ENCODE measurements at regions not wholly inside any gene's neighbourhood (a gene's known extent, or its start where the extent isn't known, plus 50 kb on each side); places are given as distances from the start of the nearest gene placed in this dataset.
"Not testable (repeated sequence)": the region's sequence is repeated elsewhere in the genome, so short reads cannot be mapped to it uniquely, and the experiment has no call there.

DNA sequence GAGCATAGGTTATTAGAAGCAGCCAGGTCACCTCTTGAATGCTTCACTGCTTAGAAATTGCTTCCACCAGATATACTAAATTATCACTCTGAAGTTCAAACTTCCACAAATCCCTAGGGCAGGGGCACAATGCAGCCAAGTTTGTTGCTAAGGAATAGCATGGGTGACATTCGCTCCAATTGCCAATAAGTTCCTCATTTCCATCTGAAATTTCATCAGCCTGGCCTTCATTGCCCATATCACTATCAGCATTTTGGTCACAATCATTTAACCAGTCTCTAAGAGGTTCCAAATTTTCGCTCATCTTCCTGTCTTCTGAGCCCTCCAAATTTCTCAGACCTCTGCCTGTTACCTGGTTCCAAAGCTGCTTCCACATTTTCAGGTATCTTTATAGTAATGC lies 356.1 kb downstream of the DAD1 start:
- no peak for DNase-seq

DNA sequence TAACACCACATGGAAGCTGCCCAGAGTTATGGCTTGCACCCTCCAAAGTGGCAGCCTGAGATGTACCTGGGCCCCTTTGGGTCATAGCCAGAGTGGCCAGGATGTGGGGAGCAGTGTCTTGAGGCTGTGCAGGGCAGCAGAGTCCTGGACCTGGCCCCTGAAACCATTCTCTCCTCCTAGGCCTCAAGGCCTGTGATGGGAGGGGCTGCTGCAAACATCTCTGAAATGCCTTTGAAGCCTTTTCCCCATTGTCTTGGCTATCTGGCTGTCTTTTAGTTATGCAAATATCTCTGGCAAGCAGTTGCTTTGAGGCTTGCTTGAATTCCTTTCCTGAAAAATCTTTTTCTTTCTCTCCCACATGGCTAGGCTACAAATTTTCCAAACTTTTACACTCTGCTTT lies 356.5 kb downstream of the DAD1 start:
- DNase-seq, result no peak

DNA sequence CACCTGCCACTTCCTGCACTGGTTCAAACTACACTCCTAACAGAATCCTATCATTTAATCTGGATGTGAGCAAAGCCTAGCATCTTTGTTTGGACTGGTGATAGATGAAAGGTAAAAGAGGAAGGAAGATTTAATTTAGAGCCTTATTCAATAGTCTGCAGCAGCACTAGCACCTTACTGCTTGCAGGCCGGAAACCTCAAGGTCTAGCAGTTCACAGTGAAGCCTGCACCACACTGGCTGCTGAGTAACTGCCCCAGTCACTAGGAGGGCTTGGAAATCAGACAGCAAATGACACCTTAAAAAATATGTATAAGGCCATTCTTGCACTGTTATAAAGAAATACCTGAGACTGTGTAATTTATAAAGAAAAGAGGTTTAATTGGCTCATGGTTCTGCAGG lies 358.0 kb downstream of the DAD1 start:
- no peak for DNase-seq

DNA sequence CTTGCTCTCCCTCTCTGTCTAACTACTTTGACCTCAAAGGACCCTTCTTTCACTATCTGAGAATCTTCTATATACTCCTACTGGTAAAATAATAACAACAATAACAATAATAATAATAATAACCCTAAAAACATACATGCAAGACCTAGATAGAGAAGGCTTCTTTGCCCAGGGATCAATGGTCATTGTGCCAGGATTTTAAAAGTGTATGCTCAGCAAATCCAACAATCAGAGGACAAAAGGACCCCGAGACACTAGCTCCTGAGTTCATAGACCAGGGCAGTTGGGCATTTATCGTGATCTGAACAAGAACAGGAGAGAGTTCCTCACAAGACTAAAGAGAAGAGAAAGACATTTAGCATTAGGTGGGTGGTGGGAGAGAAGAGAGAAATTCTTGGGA lies 358.5 kb downstream of the DAD1 start:
- no peak for DNase-seq

DNA sequence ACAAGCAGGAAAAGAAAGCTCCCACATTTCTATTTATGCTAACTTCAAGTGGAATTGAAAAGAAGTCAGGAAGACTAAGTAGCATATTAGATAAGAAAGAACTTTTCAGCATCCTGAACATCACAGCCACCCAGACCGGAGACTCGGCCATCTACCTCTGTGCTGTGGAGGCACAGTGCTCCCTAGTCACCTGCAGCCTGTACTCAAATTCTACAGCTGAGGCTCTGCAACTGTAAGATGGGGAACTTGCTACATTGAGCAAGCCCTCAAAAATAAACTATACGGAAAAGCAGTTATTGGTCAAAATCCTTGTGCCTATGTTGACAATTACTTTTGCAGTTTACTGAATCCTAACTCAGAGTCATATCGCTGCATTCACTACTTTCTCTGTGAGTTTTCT lies 361.9 kb downstream of the DAD1 start:
- DNase-seq, result no peak

DNA sequence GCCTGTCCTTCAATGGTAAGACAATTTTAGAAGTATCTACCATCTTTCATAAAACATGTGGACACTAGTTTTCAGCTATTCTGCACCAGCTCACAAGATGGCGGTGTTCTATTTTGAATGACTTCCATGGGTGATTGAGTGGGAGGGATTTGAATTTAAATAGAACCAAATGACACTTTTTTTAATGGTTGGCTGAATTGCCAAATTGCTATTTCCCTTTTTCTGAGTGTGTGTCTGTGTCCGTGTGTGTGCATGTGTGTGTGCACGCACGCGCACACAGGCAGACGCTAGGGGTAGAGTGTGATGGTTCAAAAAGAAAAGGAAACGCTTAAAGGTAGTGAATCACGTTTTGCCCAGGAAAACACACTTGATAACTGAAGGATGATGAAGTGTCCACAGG lies 362.6 kb downstream of the DAD1 start:
- peak; percentile 2 for DNase-seq

DNA sequence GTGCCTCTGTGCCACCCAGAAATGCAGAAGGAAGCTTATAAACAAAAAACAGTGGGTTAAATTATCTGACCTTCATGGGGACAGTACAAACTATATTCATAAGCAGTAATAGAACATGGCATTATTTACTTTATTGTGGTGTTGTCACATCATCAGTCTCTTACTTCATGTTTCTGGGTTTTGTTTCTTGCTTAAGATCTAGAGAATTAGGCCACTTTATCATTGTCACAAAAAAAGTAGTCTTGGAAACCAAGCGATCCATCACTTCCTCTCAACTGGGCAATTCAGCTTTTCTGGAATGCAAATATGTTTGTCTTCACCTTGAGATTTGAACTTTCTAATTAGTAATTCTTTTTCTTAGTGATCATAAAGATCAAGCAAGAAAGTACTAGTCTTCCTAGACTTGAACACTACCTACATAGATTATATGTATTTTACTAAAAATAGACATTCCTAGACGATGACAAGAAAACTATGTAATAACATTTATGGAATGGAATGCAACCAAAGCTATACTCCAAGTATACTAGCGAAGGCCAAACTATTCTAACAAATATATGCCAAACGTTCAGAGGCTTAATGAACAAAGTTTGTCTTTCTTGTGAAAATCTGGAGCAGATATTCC lies 363.4 kb downstream of the DAD1 start:
- no peak for DNase-seq

DNA sequence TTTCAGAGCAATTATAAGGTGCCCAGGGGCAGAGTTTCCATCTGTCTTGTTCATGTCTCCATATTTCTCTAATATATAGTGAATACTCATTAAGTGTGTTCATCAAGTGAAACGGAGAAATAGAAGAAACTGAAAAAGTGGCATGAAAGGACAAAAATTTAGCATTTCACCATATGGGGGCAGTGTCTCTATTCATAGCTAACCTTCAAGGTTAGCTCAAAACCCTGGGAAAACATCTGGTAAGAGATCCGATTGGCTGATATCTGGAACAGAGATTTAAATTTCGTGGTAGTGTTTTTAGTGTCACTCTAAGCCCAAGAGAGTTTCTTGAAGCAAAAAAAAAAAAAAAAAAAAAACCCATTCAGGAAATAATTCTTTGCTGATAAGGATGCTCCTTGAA lies 367.5 kb downstream of the DAD1 start:
- no peak for DNase-seq

DNA sequence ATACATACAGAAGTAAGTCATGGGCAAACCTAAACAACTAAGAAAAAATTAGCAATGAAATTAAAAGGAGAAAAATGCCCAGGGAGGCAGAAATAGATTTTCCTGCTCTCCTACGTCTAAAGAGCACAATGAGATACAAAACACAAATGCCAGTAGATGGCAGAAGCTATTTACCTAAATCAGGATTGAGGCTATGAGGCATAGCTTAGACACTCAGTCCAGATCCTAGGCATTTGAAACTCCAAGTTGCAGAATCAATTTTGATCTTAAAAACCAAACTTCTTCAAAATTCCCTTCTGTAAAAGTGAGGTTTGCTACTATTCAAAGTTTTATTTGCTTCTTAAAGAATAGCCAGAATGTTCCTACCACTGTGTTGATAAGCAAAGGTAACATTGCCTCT lies 368.6 kb downstream of the DAD1 start:
- no peak for DNase-seq

DNA sequence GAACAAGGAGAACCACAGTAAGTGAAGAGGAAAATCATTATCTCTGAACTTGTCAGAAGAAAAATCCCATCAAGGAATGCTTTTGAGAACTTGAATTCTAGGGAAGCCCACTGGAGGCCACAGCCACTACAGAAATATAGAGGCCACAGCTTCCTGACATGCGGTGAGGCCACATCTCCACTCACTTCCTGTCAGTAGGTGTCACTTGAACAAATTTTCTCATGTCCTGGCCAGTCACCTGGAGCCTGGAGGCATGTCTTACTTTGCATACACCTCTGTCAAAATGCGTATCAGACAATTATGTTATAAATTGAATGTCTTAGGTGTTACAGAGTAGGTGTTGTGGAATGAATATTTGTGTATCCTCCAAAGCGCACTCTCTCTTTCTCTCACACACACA lies 370.3 kb downstream of the DAD1 start:
- no peak for DNase-seq

DNA sequence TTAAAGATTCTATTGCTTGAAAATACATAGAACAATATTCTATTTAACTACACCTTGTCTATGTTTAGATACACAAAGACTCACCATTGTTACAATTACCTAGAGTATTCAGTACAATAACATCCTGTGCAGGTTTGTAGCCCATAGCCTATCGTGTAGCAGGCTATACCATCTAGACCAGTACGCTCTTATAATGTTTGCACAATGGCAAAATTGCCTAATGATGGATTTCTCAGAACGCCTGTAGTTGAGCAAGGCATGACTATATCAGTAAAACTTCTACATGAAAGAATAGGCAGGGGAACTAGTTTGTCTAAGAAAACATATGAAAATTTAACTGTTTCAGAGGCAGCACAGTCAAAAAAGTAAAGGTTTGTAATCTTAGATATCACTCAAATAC lies 375.9 kb downstream of the DAD1 start:
- DNase-seq, result no peak

DNA sequence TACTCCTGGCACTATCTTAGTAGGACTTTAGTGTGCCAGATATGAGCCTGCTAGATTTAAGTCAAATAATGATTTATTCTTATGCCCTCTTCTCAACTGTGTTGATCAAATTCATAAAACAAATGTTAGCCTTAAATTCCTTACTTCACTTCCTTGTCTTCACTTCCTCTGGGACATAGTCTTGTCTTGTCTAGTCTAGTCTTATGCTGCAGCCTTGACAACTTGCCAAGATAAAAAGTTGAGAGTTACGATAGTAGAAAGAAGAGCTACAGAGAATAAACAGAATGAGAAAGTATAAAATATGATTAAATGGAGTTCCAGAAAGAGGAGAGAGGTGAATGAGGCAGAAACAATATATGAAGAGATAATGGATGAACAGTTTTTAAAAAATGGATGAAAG lies 378.1 kb downstream of the DAD1 start:
- DNase-seq, result no peak

DNA sequence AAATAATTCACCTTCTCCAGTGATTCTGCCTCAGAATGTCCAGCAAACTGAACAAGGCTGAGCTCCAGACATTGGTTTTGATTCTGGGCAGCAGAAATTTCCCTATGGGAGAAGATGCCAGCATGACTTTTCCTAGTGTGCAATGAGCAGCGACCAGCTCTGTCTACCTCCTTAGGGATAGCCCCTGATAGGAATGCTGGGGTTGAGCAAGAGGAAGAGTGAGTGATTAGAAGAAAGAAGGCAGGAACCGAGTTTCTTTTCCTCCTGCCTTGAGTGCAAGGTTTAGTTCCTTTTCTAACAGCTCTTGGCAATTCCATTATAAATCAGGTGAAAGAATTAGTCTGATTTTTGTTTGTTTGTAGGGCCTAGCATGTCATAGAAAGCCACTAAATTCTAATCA lies 379.0 kb downstream of the DAD1 start:
- no peak for DNase-seq

DNA sequence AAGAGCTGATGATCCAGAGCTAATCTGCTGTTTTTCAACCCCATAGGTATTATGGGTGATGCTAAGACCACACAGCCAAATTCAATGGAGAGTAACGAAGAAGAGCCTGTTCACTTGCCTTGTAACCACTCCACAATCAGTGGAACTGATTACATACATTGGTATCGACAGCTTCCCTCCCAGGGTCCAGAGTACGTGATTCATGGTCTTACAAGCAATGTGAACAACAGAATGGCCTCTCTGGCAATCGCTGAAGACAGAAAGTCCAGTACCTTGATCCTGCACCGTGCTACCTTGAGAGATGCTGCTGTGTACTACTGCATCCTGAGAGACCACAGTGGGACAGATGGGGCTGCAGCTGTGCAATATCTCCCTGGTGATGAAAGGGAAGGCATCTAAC lies 386.0 kb downstream of the DAD1 start:
- DNase-seq, result no peak

DNA sequence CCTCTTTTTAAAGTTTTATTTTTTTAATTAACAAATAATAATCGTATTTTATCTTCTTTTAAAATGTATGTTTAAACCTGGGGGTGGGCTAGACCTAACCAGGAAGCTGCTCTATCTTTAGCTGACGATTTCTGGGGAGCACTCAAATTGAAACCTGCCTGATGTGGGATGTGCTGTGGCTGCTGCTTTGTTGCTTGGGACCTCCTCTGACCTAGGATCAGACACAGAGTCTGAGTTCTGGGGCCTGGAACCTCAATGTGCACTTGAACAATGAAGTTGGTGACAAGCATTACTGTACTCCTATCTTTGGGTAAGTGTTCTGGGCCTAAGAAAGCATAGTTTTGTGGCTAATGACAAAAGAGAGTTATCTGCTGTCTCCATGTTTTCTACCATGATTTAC lies 386.7 kb downstream of the DAD1 start:
- no peak for DNase-seq

DNA sequence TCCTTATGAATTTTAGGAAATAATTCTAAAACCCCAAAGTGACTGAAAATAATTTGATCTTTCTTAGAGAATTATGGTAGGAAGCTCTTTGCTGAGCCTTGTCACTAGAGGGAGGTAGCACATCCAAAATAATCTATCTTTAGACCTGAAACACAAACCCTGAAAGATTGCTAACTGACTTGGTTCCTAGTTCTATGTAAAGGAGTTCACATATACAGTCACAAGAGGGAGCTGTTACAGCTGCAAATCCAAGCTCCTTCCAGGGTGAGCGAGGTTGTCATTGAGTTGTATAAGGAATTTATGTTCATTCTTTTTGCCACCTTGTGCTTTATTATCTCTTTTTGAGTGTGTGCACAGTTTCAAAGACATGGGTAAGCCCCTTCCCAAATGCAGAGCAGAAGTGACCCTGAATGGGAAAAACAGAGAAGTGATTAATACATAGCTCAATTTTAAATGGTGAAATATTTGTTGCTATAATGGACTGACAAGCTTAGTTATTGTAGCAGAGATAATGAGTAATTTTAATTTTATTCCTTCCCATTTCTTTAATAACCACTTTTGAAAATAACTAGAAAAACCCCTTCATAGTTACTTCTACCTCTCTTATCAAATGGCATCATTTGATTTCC lies 387.9 kb downstream of the DAD1 start:
- DNase-seq, result no peak

DNA sequence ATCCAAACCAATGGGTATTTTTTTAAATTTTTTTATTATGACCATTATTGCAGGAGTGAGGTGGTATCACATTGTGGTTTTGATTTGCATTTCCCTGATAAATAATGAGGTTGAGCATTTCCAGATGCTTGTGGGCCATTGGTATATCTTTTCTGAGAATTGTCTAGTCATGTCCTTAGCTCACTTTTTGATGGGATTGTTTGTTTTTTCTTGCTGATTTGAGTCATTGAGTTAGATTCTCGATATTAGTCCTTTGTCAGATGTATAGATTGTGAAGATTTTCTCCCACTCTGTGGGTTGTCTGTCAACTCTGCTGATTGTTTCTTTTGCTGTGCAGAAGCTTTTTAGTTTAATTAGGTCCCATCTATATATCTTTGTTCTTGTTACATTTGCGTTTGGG lies 388.9 kb downstream of the DAD1 start:
- DNase-seq, result not testable (repeated sequence)

DNA sequence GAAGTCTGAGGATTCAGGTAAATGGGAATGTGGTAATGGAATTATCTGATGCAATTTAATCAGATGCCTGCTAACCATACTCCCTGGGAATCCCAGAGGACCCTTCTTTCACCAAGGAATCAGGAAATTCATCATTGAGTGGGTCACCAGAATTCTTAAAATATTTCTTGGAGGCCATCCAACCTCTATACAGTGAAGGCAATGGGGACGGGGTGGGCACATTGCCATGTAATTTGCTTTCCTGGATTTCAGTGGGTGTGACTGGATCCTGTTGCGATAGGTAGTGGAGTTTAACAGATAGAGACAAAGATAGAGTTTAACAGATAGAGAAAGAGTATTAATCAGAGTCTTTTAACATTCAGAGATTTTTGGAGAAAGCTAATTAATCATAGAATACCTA lies 394.4 kb downstream of the DAD1 start:
- DNase-seq, result no peak

DNA sequence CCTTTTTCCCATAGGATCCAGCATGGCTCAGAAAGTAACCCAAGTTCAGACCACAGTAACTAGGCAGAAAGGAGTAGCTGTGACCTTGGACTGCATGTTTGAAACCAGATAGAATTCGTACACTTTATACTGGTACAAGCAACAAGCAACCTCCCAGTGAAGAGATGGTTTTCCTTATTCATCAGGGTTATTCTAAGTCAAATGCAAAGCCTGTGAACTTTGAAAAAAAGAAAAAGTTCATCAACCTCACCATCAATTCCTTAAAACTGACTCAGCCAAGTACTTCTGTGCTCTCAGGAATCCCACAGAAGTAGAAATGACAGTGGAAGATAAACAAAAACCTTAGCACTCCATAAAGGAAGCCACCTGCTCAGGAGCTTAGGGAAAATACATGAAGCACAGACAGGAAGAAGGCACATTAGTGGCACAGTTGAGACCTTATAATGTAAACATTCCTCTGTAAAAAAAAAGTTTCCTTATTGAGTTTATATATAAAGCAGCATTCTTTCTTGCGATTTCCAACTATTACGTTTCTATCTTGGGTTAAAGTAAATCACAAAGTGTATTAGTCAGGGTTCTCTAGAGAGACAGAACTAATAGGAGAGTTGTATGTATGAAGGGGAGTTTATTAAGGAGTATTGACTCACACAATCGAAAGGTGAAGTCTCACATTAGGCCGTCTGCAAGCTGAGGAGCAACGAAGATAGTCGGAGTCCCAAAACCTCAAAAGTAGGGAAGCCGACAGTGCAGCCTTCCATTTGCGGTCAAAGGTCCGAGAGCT lies 398.4 kb downstream of the DAD1 start:
- DNase-seq, result no peak

DNA sequence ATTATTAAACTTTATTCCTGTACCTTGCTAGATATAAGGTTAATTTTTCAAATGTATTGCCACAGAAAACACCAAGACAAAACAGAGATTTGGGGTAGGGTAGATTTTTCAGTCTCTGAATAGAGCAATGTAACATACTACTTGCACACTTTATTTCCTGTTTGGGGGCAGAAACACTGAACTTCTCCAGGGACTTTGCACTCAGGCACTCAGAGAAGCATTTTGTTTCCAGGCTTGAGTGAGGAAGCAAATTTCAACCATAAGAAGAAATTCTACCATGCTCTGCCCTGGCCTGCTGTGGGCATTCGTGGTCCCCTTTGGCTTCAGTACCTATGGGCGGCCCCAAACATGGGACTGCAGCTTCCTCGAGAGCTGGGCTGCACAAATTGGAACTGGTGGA lies 399.1 kb downstream of the DAD1 start:
- DNase-seq, result no peak

DNA sequence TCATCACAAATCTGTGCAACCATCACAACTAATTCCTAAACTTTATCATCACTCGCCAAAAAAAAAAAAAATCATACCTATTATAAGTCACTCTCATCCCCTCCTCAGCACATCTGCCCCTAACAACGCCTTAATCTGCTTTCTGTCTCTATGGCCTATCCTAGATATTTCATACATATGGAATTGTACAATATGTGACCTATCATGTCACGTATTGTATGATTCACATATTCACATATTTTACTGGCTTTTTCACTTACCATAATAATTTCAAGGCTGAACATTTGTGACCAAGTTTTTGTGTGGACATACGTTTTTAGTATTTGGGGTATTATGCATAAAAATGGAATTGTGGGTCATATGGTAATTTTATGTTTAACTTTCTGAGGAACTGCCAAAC lies 400.7 kb downstream of the DAD1 start:
- DNase-seq, result no peak

DNA sequence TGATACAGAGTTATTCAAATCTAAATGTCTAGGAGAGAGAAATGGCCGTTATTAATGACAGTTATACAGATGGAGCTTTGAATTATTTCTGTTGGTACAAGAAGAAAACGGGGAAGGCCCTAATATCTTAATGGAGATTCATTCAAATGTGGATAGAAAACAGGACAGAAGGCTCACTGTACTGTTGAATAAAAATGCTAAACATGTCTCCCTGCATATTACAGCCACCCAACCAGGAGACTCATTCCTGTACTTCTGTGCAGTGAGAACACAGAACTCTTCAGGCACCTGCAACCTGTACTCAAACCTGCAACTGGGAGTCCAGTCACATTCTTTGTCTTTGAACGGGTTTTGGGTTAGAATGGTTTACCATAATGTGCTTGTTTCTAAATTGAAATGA lies 403.2 kb downstream of the DAD1 start:
- no peak for DNase-seq

DNA sequence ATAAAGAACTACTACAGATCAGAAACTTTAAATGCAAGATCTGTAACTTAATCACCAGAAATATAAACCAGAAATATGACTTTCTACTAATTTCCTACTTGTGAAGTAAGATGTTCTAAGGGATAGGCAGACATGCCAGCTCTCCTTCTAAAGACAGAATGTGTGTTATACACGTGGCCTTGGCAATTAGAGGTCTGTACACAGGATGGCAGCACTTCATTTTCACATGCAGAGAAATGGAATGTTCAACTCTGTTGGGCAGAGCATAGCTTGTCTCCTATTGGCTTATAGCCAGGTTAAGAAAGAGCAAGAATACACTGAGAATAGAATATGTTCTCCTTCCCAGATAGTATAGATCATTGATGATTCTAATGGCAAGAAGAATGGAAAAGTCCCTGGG lies 403.8 kb downstream of the DAD1 start:
- DNase-seq, result no peak

DNA sequence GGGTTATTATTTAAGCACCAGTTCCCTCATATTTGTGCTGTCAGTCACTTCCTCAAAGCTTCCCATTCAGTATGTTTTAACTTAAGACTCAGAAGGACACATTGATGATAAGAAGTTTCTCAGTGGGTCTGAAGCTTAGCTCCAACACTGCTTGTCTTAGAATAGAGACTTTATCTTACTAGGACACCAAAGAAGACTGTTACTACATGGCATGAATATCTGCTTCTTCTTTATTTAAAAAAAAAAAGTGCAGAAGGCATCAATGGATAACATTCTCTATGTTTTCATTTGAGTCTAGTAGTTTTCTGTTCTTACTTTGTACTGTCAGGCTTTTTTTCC lies 404.2 kb downstream of the DAD1 start:
- DNase-seq, result no peak
